ENCODE measurements at regions not wholly inside any gene's neighbourhood (a gene's known extent, or its start where the extent isn't known, plus 50 kb on each side); places are given as distances from the start of the nearest gene placed in this dataset.

DNA sequence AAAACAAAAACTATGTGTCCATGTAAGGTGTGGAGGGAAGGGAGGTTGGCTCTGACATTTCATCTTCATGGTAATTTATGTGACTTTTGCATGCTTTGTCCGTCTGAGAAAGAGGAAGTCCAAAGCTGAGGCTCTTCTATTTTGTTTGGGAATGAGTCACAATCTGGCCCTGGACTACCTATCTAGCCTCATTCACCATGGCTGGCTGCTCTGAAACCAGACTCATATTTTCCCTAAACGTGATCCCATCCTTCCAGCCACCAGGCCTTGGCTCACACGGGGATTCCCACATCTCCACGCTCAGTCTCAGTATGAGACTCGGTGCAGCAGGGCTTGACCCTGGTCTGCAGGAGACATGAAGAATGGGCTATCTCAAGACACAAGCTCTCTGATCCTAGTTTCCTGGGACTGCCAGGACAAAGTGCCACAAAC is 672.8 kb downstream of the ACTL7B start:
- H3K4me1 Mint-ChIP-seq (ENCODE audit: insufficient read depth, unreplicated experiment), result peaks cover 29% of the 10 kb centered on the region
- no peaks in the 10 kb centered on the region for H3K9me3 Mint-ChIP-seq (ENCODE audit: unreplicated experiment)
- no peak overlapping the region for H3K27ac Mint-ChIP-seq (ENCODE audit: low read depth, unreplicated experiment)
- intact Hi-C loops (cut with micrococcal nuclease), result no loop called here
- CTCF ChIA-PET, result interaction anchor here (0.7 to 1.1 kb wide), 2 partner anchors 20 to 162 kb away, joined by 3 to 5 read pairs; no protein-coding TSS in a partner anchor
- H3K36me3 Mint-ChIP-seq (ENCODE audit: insufficient read depth, unreplicated experiment), result no peaks in the 10 kb centered on the region
- no peaks in the 10 kb centered on the region for H3K27me3 Mint-ChIP-seq (ENCODE audit: insufficient read depth, unreplicated experiment)
- BruUV-seq (replicated peaks), result no TSS peak
- POLR2A ChIA-PET, result no interaction called here
- peak; percentile 29 for DNase-seq (ENCODE audit: unreplicated experiment)
- TF ChIP-seq, protein P1, sequence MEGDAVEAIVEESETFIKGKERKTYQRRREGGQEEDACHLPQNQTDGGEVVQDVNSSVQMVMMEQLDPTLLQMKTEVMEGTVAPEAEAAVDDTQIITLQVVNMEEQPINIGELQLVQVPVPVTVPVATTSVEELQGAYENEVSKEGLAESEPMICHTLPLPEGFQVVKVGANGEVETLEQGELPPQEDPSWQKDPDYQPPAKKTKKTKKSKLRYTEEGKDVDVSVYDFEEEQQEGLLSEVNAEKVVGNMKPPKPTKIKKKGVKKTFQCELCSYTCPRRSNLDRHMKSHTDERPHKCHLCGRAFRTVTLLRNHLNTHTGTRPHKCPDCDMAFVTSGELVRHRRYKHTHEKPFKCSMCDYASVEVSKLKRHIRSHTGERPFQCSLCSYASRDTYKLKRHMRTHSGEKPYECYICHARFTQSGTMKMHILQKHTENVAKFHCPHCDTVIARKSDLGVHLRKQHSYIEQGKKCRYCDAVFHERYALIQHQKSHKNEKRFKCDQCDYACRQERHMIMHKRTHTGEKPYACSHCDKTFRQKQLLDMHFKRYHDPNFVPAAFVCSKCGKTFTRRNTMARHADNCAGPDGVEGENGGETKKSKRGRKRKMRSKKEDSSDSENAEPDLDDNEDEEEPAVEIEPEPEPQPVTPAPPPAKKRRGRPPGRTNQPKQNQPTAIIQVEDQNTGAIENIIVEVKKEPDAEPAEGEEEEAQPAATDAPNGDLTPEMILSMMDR (IDR thresholded peaks at IDR 0.05; ENCODE audit: unreplicated experiment), result no peak
- no peak overlapping the region for H3K4me3 Mint-ChIP-seq (ENCODE audit: unreplicated experiment)

DNA sequence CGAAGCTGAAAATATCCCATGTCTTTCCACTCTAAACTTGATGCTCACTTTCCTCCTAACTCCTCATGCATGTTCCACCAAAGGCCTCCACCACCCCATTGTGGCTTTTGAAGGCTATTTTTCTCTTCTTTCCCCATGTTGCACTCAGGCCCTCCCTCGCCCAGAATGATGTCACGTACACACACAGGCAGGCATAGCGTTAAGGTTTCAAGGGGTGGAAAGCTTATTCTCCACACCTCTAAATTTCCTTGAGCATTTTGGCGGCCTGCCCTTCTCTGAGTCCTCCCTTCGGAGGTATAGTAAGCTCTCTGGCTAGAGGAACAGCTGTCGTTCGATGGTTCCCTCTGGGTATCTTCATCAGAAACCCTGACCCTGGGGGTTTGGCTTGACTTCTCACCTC is 673.5 kb downstream of the ACTL7B start:
- intact Hi-C loops (cut with micrococcal nuclease), result no loop called here
- no peaks in the 10 kb centered on the region for H3K9me3 Mint-ChIP-seq (ENCODE audit: unreplicated experiment)
- ChIA-PET CTCF (interaction anchor here (1.1 kb wide), 1 partner anchor 20 kb away, joined by 3 read pairs; no protein-coding TSS in a partner anchor), POLR2A (no interaction called here)
- no peak overlapping the region for H3K4me3 Mint-ChIP-seq (ENCODE audit: unreplicated experiment)
- H3K27me3 Mint-ChIP-seq (ENCODE audit: insufficient read depth, unreplicated experiment), result no peaks in the 10 kb centered on the region
- no peaks in the 10 kb centered on the region for H3K36me3 Mint-ChIP-seq (ENCODE audit: insufficient read depth, unreplicated experiment)
- TF ChIP-seq, protein P1 (IDR thresholded peaks at IDR 0.05; ENCODE audit: unreplicated experiment), result no peak
- H3K27ac Mint-ChIP-seq (ENCODE audit: low read depth, unreplicated experiment), result no peak overlapping the region
- DNase-seq (ENCODE audit: unreplicated experiment), result no peak
- H3K4me1 Mint-ChIP-seq (ENCODE audit: insufficient read depth, unreplicated experiment), result peaks cover 29% of the 10 kb centered on the region
- no TSS peak for BruUV-seq (replicated peaks)

- ChIA-PET CTCF (interaction anchor here (0.8 kb wide), 1 partner anchor 320 kb away, joined by 3 read pairs; no protein-coding TSS in a partner anchor), POLR2A (no interaction called here)
- intact Hi-C loops (cut with micrococcal nuclease), result no loop called here
- Mint-ChIP-seq H3K36me3 (ENCODE audit: insufficient read depth, unreplicated experiment) (no peaks in the 10 kb centered on the region), H3K27me3 (ENCODE audit: insufficient read depth, unreplicated experiment) (no peaks in the 10 kb centered on the region), H3K4me3 (ENCODE audit: unreplicated experiment) (no peak overlapping the region), H3K27ac (ENCODE audit: low read depth, unreplicated experiment) (no peak overlapping the region), H3K9me3 (ENCODE audit: unreplicated experiment) (no peaks in the 10 kb centered on the region), H3K4me1 (ENCODE audit: insufficient read depth, unreplicated experiment) (peaks cover 29% of the 10 kb centered on the region)
- TF ChIP-seq, protein P1 (IDR thresholded peaks at IDR 0.05; ENCODE audit: unreplicated experiment), result no peak
- DNase-seq (ENCODE audit: unreplicated experiment), result no peak
- no TSS peak for BruUV-seq (replicated peaks)
Observed at GRCh38 chr9:108181441-108181840, 674.3 kb downstream of the ACTL7B start.

DNA sequence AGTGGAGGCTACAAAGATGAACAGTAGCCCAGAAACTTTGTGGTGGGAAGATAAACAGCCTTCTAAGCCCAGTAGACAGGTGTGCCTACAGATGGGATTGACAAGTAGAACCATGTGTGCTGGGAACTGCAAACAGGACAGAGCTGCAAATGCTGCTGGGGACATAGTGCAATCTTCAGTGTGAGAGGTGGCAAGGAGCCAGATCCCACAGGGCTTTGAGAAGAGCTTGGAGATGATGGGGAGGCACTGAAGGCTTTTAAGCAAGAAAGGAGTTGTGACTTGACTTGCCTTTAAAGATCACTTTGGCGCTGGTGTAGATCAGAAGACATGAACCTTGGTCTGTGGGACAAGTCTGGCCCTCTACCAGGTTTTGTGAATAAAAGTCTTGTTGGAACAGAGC is 675.2 kb downstream of the ACTL7B start:
- no TSS peak for BruUV-seq (replicated peaks)
- intact Hi-C loops (cut with micrococcal nuclease), result no loop called here
- CTCF ChIA-PET, result no interaction called here
- DNase-seq (ENCODE audit: unreplicated experiment), result peak; percentile 14
- H3K36me3 Mint-ChIP-seq (ENCODE audit: insufficient read depth, unreplicated experiment), result no peaks in the 10 kb centered on the region
- H3K4me3 Mint-ChIP-seq (ENCODE audit: unreplicated experiment), result no peak overlapping the region
- H3K27me3 Mint-ChIP-seq (ENCODE audit: insufficient read depth, unreplicated experiment), result no peaks in the 10 kb centered on the region
- no peaks in the 10 kb centered on the region for H3K9me3 Mint-ChIP-seq (ENCODE audit: unreplicated experiment)
- peaks cover 29% of the 10 kb centered on the region for H3K4me1 Mint-ChIP-seq (ENCODE audit: insufficient read depth, unreplicated experiment)
- TF ChIP-seq, protein P1 (IDR thresholded peaks at IDR 0.05; ENCODE audit: unreplicated experiment), result no peak
- POLR2A ChIA-PET, result no interaction called here
- no peak overlapping the region for H3K27ac Mint-ChIP-seq (ENCODE audit: low read depth, unreplicated experiment)
